GM19463 (cell line): ENCODE measurements at regions not wholly inside any gene's neighbourhood (a gene's known extent, or its start where the extent isn't known, plus 50 kb on each side); places are given as distances from the start of the nearest gene placed in this dataset.

Source experiments
- ATAC-seq: cut with Tn5 transposase; IDR thresholded peaks from one replicate; pipeline ENCODE4 v1.9.1; 2021; ENCODE audit warnings: mild to moderate bottlenecking, moderate library complexity; ENCODE audit not compliant: unreplicated experiment

DNA sequence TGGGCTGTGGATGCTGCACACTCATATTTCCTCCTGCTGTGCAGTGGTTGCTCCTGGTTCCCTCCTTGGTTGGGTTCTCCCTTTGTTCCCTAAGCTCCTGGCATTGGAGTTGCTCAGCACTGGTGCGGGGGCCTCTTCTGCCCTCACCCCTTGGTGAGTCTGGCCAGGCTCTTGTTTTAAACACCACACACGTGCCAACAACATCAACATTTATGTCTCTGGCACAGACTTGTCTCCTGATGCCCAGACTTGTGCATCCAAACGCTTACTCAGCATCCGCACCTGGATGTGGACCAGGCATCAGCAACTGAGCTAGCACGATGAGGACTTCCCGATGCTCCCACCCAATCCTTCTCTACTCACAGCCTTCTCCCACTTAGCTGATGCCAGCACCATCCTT, 627.6 kb downstream of the NPHP4 start:
- ATAC-seq, result no peak

GRCh38 chr1:5354681-5355080, 637.5 kb downstream of the NPHP4 start:
- ATAC-seq, result no peak

DNA sequence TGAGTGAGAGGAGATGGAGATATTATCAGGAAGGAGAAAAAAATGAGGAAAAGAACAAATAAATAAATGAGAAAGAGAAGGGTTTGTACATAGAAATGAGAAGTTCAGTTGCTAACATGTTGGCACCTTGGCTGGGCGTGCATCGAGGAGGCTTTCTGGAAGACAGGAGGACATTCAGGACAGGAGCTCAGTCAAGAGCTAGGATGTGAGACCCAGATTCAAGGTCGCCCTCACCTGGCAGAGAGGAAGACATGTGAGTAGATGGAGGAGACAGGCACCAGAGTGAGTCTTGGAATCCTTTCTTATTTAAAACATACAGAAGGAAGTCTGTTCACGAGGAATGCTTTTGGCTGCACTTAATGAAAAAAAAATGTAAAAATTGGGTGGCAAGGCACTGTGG, 640.9 kb downstream of the NPHP4 start:
- no peak for ATAC-seq

DNA sequence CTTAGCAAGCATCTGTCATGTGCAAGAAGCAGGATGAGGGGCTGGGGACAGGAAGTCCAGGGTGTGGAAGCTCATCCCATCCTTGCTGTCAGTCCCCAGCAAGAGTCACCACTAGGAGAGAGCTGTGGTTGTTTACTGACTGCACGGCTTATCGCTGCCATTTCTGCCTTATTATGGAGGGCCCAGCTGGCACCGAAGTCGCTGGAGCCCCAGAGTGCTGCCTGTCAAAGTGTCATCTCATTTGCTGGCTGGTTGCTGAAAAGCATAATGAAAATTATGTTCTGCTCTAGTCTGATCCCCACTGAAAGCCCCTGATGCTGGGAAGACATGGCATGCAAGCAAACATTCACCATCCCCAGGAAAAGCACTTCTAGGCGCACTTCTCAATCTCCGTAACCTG, 642.7 kb downstream of the NPHP4 start:
- no peak for ATAC-seq

GRCh38 chr1:5348732-5349465, 643.3 kb downstream of the NPHP4 start:
- ATAC-seq, result no peak

DNA sequence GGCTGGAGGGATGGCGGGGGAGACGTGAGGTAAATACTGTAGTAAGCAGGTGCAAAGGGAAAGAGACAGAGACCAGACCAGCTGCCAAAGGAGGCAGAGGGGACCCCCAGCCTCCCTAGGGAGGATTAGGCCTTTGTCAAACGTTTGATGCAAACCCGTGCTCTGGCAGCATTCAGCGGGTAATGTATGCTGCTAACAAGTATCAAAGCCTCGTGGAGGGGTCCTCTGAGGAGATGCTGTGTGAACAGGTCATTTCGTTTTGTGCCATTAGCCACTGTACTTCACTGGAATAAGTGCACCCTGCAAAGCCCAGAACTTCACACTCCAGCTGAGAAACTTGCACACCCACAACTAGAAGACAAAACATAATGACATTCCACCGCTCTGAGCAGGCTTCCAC, 644.5 kb downstream of the NPHP4 start:
- ATAC-seq, result no peak

- ATAC-seq, result no peak
Measured at GRCh38 chr1:5345556-5345955, 646.7 kb downstream of the NPHP4 start.

DNA sequence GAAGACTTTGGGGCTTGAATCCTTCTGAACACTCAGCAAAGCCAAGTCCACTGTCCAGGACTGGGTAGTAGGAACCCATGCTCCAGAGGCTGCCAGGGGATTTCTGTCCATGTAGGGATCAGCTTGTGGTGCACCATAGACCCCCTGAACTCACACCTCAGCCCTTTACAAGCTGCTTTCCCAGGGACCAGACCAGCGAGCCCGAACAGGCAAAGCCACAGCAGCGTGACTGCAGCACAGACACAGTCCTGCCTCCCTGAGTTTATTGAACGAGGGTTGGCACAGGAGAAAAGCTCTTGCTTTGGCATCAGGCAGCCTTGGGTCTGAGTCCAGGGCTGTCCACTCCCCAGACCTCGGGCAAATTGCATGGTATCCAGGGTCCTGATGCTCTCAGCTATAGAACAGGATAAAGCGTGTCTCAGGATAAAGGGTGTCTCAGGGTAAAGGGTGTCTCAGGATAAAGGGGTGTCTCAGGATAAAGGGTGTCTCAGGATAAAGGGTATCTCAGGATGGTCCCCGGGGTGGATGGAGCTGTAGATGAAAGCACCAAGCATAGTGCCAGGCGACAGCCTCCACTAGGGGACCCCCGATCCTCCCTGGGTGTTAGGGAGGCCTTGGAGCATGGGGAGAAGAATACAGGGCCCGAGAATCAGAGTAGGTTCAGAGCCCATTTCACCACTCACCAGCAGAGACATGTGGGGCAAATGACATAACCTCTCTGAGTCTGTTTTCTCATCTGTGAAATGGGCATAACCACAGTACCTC, 648.8 kb downstream of the NPHP4 start:
- ATAC-seq, result no peak

GRCh38 chr1:5342830-5343229, 649.4 kb downstream of the NPHP4 start:
- ATAC-seq, result no peak

- no peak for ATAC-seq
Measured at GRCh38 chr1:5342172-5342571, 650.1 kb downstream of the NPHP4 start.

- ATAC-seq, result no peak
Measured at GRCh38 chr1:5341471-5341870, 650.8 kb downstream of the NPHP4 start.

DNA sequence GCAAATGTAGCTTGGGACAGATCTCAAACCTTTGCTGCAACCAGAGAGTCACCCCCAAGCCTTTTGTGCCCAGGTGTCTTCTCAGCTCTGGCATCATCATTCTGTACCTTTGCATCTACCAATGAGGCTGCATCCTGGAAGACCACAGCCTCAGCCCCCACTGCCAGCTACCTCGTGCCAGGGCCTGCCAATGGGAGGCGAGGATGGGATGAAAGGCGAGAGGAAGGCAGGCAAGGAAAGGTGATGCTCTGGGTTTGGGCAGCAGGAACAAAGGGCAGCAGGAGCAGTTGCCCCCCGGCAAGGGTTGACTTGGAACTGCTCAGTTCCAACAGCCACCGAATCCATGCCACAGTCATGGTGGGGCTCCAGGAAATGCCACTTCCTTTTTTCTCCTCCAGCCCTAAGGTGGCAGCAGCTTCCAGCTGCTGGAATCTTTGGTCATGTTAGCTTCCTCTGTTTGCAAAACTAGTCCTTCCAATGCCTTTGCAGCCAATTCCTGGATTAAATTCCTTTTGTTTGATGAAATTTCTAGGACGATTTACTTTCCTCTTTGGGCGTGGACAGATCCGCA, 651.6 kb downstream of the NPHP4 start:
- ATAC-seq, result no peak

GRCh38 chr1:5338466-5338865, 653.8 kb downstream of the NPHP4 start:
- ATAC-seq, result no peak

- no peak for ATAC-seq
Measured at GRCh38 chr1:5333291-5333690, 658.9 kb downstream of the NPHP4 start.

GRCh38 chr1:5331101-5331500, 661.1 kb downstream of the NPHP4 start:
- ATAC-seq, result no peak

- ATAC-seq, result no peak
Measured at GRCh38 chr1:5329068-5329739, 663.0 kb downstream of the NPHP4 start.

DNA sequence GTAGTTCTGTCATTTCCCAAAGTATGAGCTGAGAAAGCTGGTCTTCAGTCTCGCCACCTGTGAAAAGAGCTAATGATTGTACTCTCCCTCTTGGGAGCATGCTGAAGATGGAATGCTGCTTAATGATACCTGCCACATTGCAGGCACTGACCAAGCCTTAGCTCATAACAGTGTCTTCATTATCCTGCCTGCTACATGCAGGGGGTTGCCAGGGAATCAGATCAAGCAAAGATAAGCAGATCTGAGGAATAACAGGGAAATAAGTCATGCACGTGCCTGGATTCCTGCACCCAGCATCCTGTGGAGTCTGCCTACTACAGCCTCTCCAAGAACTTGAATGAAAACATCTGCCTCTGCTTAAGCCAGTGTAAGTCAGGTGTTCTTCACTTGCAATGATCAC, 667.3 kb downstream of the NPHP4 start:
- no peak for ATAC-seq

DNA sequence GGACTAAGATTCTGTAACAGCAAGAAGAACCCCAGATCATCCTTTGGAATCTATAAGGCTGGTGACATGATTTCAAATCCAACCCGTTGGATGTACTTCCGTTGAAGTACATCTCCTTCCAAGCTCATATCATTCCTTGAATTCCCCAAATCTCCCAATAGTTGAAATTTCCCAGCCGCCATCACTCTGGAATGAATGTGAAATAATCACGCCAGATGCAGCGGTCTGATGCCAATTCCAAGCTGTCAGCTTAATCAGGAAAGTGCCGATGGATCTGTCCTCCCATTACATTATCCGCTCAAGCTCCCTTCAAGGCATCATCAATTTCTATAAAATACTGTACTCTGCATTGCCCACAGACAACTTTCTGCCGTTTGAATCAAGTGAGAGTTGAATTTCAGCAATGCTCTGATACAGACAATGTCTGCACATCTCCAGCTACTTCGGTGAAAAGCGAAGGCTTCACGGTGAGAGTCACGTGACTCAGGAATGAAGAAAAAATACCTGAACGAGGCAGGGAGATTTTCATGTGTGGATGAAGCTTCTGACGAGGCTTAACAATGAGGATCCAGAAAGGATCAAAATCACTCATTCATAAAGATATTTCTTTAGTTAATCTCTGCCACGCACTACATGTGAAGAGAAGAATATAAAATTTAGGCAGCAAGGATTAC, 663.9 kb downstream of the AJAP1 start:
- no peak for ATAC-seq

- no peak for ATAC-seq
Measured at GRCh38 chr1:5317391-5317790, 663.0 kb downstream of the AJAP1 start.

DNA sequence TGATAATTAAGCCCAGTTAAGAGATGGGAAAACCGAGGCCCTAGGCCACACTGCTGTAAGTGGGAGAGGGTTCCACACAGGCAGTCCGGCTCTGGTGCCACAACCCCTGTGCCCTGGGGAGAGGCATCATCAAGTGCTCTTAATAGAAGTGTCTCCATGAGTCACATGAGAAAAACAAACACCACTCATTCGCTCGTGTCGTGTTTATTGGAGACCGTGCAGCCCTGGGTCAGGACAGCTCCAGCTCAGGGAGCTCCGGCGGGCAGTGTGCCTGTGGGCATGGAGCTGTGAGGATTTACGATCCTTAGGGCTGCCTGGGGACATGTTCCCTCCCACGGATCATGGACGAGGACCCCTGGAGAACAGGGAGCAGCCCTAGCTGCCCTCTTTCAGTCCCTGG, 658.5 kb downstream of the AJAP1 start:
- ATAC-seq, result no peak

DNA sequence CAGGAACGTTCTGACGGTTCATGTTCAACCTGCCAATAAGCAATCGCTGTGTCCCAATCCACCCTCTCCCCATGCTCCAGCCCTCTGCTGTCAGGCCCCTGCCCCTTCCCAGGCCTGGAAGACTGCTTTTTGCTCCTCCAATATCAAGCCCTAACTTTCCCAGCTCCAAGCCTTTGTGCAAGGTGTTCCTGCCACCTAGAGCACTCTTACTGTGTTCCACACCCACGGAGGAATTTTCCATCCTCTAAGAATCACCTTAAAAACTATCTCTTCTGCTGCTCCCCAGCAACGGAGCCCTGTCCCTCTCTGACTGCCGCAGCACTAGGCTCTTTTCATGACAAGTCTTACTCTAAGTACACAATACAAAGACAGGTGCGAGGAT, 657.9 kb downstream of the AJAP1 start:
- no peak for ATAC-seq
